AG09319 (cell line): ENCODE measurements at regions not wholly inside any gene's neighbourhood (a gene's known extent, or its start where the extent isn't known, plus 50 kb on each side); places are given as distances from the start of the nearest gene placed in this dataset.

Source experiments
- DNase-seq: peaks from one replicate; pipeline ENCODE4 v3.0.0-alpha.2; 2010; ENCODE audit warnings: low read depth; ENCODE audit errors: extremely low read depth
- CTCF ChIP-seq: IDR thresholded peaks from 2 replicates; pipeline ENCODE4 v1.5.1; 2011; ENCODE audit warnings: low read depth, mild to moderate bottlenecking, inconsistent platforms, low read length, moderate library complexity

- TF ChIP-seq CTCF = no peak
- no peak for DNase-seq
These were observed 55.0 kb upstream of the NPHP3 start for GRCh38 chr3:132777171-132777570.

- TF ChIP-seq CTCF = no peak
- DNase-seq = no peak
These were observed 50.9 kb upstream of the NPHP3 start for GRCh38 chr3:132773071-132773619.

- DNase-seq = no peak
- TF ChIP-seq CTCF = no peak
These were observed 50.0 kb upstream of the NPHP3 start for GRCh38 chr3:132772252-132772651.
